ENCODE measurements at regions not wholly inside any gene's neighbourhood (a gene's known extent, or its start where the extent isn't known, plus 50 kb on each side); places are given as distances from the start of the nearest gene placed in this dataset.
A peak's percentile ranks its signal among the peaks of the same experiment; 100 is the strongest.
"Not testable (repeated sequence)": the region's sequence is repeated elsewhere in the genome, so short reads cannot be mapped to it uniquely, and the experiment has no call there.

GRCh38 chr3:65017359-65017758, 329.6 kb upstream of the ADAMTS9 start:
- Histone ChIP-seq H3K4me3 (no peak overlapping the region), H3K4me1 (replicated peaks in 1 of 2) (peaks cover 25 to 29% of the 10 kb centered on the region in 2 donors), H3K27ac (no peak overlapping the region)
- ATAC-seq (replicated peaks in 6 of 8) = peak in 1 of 8 experiments; percentile 91
- in situ Hi-C loops (cut with MboI; ENCODE audit: low pct_unique_long_range_greater_than_20kb in 2 of 9, low sequenced_read_pairs in 9 of 9, unreplicated experiment in 9 of 9) = no loop called here
- 13 to 100% (median 82%) methylated on average over 1 of the region's 1 CpG; no CpG with 5 or more reads in 3 of the 10 experiments for WGBS, 10 experiments

DNA sequence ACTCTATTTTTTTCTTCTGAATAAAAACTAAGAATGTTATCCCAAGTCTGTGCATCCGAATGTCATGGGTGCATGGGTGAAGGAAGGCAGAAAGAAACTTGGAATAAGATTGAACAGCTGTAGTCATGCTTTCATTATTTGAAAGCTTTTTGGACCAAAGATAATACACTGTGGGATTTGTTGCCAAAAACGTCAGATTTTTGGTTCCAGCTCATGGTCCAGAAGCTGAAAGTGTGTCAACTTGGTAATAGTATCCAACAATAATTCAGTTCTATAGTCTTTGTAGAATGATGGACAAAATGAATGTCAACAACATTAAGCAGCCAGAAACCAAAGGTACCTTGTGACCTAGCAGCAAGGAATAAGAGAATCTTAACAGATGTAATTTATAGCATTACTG, 327.9 kb upstream of the ADAMTS9 start:
- in situ Hi-C loops (cut with MboI; ENCODE audit: low pct_unique_long_range_greater_than_20kb in 2 of 9, low sequenced_read_pairs in 9 of 9, unreplicated experiment in 9 of 9) = no loop called here
- no peak overlapping the region for H3K4me3 ChIP-seq
- 0 to 90% (median 23%) methylated on average over 1 to 2 of the region's 2 CpGs; no CpG with 5 or more reads in 2 of the 10 experiments for WGBS, 10 experiments
- peaks cover 21 to 28% of the 10 kb centered on the region in 2 donors for H3K4me1 ChIP-seq (replicated peaks in 1 of 2)
- no peak overlapping the region for H3K27ac ChIP-seq
- ATAC-seq (replicated peaks in 6 of 8) = peak in 1 of 8 experiments; percentile 57

- Histone ChIP-seq H3K4me3 (no peak overlapping the region), H3K4me1 (replicated peaks in 1 of 2) (peaks cover 0 to 10% of the 10 kb centered on the region in 2 donors), H3K27ac (no peak overlapping the region)
- in situ Hi-C loops (cut with MboI; ENCODE audit: low pct_unique_long_range_greater_than_20kb in 2 of 9, low sequenced_read_pairs in 9 of 9, unreplicated experiment in 9 of 9) = no loop called here
- ATAC-seq (replicated peaks in 6 of 8) = no peak
- 78 to 100% (median 92%) methylated on average over 2 to 4 of the region's 4 CpGs; no CpG with 5 or more reads in 3 of the 10 experiments for WGBS, 10 experiments
These were observed 325.3 kb upstream of the ADAMTS9 start for GRCh38 chr3:65013053-65013452.

DNA sequence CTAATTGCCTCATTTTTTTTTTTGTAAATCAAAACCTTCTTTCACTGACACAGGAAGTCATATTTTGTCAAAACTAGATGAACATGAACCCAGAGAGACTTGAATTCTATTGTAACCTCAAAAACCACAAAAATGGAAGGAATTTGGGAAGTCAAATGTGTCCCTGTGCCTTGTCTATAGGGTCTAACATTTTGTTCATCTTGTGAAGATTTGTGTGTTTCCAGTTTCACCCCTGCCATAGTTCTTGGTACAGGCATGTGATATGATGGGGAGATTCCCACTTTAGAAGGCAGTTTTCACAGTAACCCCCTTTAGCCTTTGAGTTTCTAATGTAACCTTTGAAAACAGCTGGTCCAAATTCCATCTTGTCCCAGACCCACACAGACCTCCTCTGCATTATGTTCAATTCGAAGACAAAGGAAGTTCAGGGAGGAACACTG, 318.5 kb upstream of the ADAMTS9 start:
- Histone ChIP-seq H3K4me3 (no peak overlapping the region), H3K27ac (no peak overlapping the region), H3K4me1 (replicated peaks in 1 of 2) (no peaks in the 10 kb centered on the region)
- no peak for ATAC-seq (replicated peaks in 6 of 8)
- in situ Hi-C loops (cut with MboI; ENCODE audit: low pct_unique_long_range_greater_than_20kb in 2 of 9, low sequenced_read_pairs in 9 of 9, unreplicated experiment in 9 of 9) = no loop called here
- WGBS, 10 experiments = 0 to 100% (median 75%) methylated on average over 1 of the region's 1 CpG; no CpG with 5 or more reads in 5 of the 10 experiments

GRCh38 chr3:65005486-65005885, 317.7 kb upstream of the ADAMTS9 start:
- H3K4me1 ChIP-seq (replicated peaks in 1 of 2) = no peaks in the 10 kb centered on the region
- in situ Hi-C loops (cut with MboI; ENCODE audit: low pct_unique_long_range_greater_than_20kb in 2 of 9, low sequenced_read_pairs in 9 of 9, unreplicated experiment in 9 of 9) = no loop called here
- 0 to 100% (median 67%) methylated on average over 1 to 2 of the region's 2 CpGs; no CpG with 5 or more reads in 4 of the 10 experiments for WGBS, 10 experiments
- H3K4me3 ChIP-seq = no peak overlapping the region
- H3K27ac ChIP-seq = no peak overlapping the region
- peak in 1 of 8 experiments; percentile 30 for ATAC-seq (replicated peaks in 6 of 8)

DNA sequence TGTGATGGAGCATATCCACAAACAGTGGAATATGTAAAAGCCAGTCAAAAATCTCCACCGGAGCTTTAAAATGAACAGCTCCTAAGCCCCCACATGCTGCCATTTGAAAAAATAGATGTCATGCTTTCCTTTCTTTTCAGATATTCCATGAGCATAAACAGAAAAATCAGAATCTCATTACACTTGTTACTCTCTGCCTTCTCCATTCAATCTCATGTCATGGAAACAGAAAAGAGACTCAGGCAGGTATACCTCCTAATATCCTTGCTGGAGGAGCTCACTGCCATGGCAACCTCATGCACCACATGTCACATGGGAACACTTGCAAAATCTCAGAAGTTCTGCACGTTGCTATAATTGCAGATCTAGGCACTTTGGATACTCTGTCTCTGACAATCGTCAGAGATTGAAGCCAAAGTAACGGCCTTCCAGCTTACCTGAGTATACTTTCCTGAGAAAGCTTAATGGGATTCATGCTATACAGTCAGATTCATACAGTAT, 317.0 kb upstream of the ADAMTS9 start:
- no peak overlapping the region for H3K27ac ChIP-seq
- no peak overlapping the region for H3K4me3 ChIP-seq
- no peaks in the 10 kb centered on the region for H3K4me1 ChIP-seq (replicated peaks in 1 of 2)
- peak in 1 of 8 experiments; percentile 21 for ATAC-seq (replicated peaks in 6 of 8)
- 57 to 100% (median 78%) methylated on average over 1 to 4 of the region's 4 CpGs; no CpG with 5 or more reads in 1 of the 10 experiments for WGBS, 10 experiments
- in situ Hi-C loops (cut with MboI; ENCODE audit: low pct_unique_long_range_greater_than_20kb in 2 of 9, low sequenced_read_pairs in 9 of 9, unreplicated experiment in 9 of 9) = no loop called here

DNA sequence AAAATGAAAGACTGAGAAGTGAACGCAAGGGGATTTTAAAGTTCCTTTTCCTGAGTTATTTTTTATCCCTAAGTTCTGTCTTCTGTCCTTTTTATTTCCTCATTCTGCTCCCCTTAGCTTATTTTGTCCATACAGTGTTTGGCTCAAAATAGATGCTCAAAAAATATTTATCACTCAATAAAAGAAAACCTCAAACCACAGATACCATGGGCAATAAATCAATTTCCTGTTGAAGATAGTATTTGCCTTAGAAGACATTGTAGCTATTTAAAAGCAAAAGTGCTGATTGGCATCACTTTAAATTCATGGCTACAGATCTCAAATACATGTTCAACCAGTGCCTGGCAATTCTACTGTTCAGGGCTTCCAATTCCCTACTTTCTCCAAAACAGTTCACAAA, 316.5 kb upstream of the ADAMTS9 start:
- in situ Hi-C loops (cut with MboI; ENCODE audit: low pct_unique_long_range_greater_than_20kb in 2 of 9, low sequenced_read_pairs in 9 of 9, unreplicated experiment in 9 of 9) = no loop called here
- no peak overlapping the region for H3K4me3 ChIP-seq
- WGBS, 10 experiments = 38 to 100% (median 94%) methylated on average over 1 of the region's 1 CpG; no CpG with 5 or more reads in 2 of the 10 experiments
- H3K27ac ChIP-seq = no peak overlapping the region
- H3K4me1 ChIP-seq (replicated peaks in 1 of 2) = no peaks in the 10 kb centered on the region
- no peak for ATAC-seq (replicated peaks in 6 of 8)

DNA sequence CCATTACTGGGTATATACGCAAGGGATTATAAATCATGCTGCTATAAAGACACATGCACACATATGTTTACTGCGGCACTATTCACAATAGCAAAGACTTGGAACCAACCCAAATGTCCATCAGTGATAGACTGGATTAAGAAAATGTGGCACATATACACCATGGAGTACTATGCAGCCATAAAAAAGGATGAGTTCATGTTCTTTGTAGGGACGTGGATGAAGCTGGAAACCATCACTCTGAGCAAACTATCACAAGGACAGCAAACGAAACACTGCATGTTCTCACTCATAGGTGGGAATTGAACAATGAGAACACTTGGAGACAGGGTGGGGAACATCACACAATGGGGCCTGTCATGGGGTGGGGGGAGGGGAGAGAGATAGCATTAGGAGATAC, 313.3 kb upstream of the ADAMTS9 start:
- H3K27ac ChIP-seq; H3K4me1 ChIP-seq (replicated peaks in 1 of 2); ATAC-seq (replicated peaks in 6 of 8); H3K4me3 ChIP-seq; in situ Hi-C loops (cut with MboI; ENCODE audit: low pct_unique_long_range_greater_than_20kb in 2 of 9, low sequenced_read_pairs in 9 of 9, unreplicated experiment in 9 of 9): not testable (repeated sequence)
- 100% methylated on average over 1 to 2 of the region's 4 CpGs; no CpG with 5 or more reads in 8 of the 10 experiments for WGBS, 10 experiments

- no peak for ATAC-seq (replicated peaks in 6 of 8)
- Histone ChIP-seq H3K27ac (no peak overlapping the region), H3K4me3 (no peak overlapping the region), H3K4me1 (replicated peaks in 1 of 2) (peaks cover 0 to 9% of the 10 kb centered on the region in 2 donors)
- in situ Hi-C loops (cut with MboI; ENCODE audit: low pct_unique_long_range_greater_than_20kb in 2 of 9, low sequenced_read_pairs in 9 of 9, unreplicated experiment in 9 of 9) = no loop called here
These were observed 310.5 kb upstream of the ADAMTS9 start for GRCh38 chr3:64998317-64998716.

- Histone ChIP-seq H3K4me3 (no peak overlapping the region), H3K27ac (no peak overlapping the region), H3K4me1 (replicated peaks in 1 of 2) (peaks cover 0 to 9% of the 10 kb centered on the region in 2 donors)
- no peak for ATAC-seq (replicated peaks in 6 of 8)
- in situ Hi-C loops (cut with MboI; ENCODE audit: low pct_unique_long_range_greater_than_20kb in 2 of 9, low sequenced_read_pairs in 9 of 9, unreplicated experiment in 9 of 9) = no loop called here
- WGBS, 10 experiments = 13 to 83% (median 33%) methylated on average over 1 to 6 of the region's 9 CpGs; no CpG with 5 or more reads in 2 of the 10 experiments
These were observed 308.2 kb upstream of the ADAMTS9 start for GRCh38 chr3:64995857-64996551.

GRCh38 chr3:64993781-64994180, 306.0 kb upstream of the ADAMTS9 start:
- peaks cover 0 to 9% of the 10 kb centered on the region in 2 donors for H3K4me1 ChIP-seq (replicated peaks in 1 of 2)
- WGBS, 10 experiments = 75 to 100% (median 86%) methylated on average over 1 to 6 of the region's 6 CpGs
- in situ Hi-C loops (cut with MboI; ENCODE audit: low pct_unique_long_range_greater_than_20kb in 2 of 9, low sequenced_read_pairs in 9 of 9, unreplicated experiment in 9 of 9) = no loop called here
- no peak overlapping the region for H3K27ac ChIP-seq
- H3K4me3 ChIP-seq = no peak overlapping the region
- ATAC-seq (replicated peaks in 6 of 8) = no peak

- peak in 3 of 8 experiments; percentile 27 to 80 (median 30) for ATAC-seq (replicated peaks in 6 of 8)
- H3K27ac ChIP-seq = no peak overlapping the region
- H3K4me3 ChIP-seq = no peak overlapping the region
- H3K4me1 ChIP-seq (replicated peaks in 1 of 2) = peaks cover 0 to 9% of the 10 kb centered on the region in 2 donors
- WGBS, 10 experiments = 19 to 91% (median 73%) methylated on average over 2 to 6 of the region's 7 CpGs
- in situ Hi-C loops (cut with MboI; ENCODE audit: low pct_unique_long_range_greater_than_20kb in 2 of 9, low sequenced_read_pairs in 9 of 9, unreplicated experiment in 9 of 9) = no loop called here
These were observed 304.9 kb upstream of the ADAMTS9 start for GRCh38 chr3:64992530-64993285.

GRCh38 chr3:64988188-64988587, 300.4 kb upstream of the ADAMTS9 start:
- no peak overlapping the region for H3K27ac ChIP-seq
- ATAC-seq (replicated peaks in 6 of 8) = peak in 3 of 8 experiments; percentile 51 to 84 (median 67)
- H3K4me1 ChIP-seq (replicated peaks in 1 of 2) = no peaks in the 10 kb centered on the region
- in situ Hi-C loops (cut with MboI; ENCODE audit: low pct_unique_long_range_greater_than_20kb in 2 of 9, low sequenced_read_pairs in 9 of 9, unreplicated experiment in 9 of 9) = no loop called here
- 29 to 73% (median 50%) methylated on average over 1 to 3 of the region's 3 CpGs; no CpG with 5 or more reads in 2 of the 10 experiments for WGBS, 10 experiments
- H3K4me3 ChIP-seq = no peak overlapping the region
